NOMO-1 (cell line): ENCODE measurements at regions not wholly inside any gene's neighbourhood (a gene's known extent, or its start where the extent isn't known, plus 50 kb on each side); places are given as distances from the start of the nearest gene placed in this dataset.

ENCODE experiments used
- DNase-seq, 2 experiments: peaks; one replicate each; lab custom pipeline; 2025; ENCODE audit not compliant: unreplicated experiment in 2 of 2; lab: John Stamatoyannopoulos, UW

- no peak for DNase-seq
Measured at GRCh38 chr1:18535391-18536210, 54.9 kb downstream of the KLHDC7A start.

- no peak for DNase-seq
Measured at GRCh38 chr1:18536356-18536755, 55.6 kb downstream of the KLHDC7A start.

GRCh38 chr1:18536915-18537314 lies 56.2 kb downstream of the KLHDC7A start:
- DNase-seq: no peak

- no peak for DNase-seq
Measured at GRCh38 chr1:18537386-18538306, 56.9 kb downstream of the KLHDC7A start.

- DNase-seq: no peak
Measured at GRCh38 chr1:18539171-18539570, 58.4 kb downstream of the KLHDC7A start.

GRCh38 chr1:18540136-18540765 lies 59.5 kb downstream of the KLHDC7A start:
- DNase-seq: no peak

- no peak for DNase-seq
Measured at GRCh38 chr1:18541046-18541795, 60.5 kb downstream of the KLHDC7A start.

- no peak for DNase-seq
Measured at GRCh38 chr1:18542351-18542750, 61.6 kb downstream of the KLHDC7A start.

GRCh38 chr1:18546026-18546425 lies 65.3 kb downstream of the KLHDC7A start:
- no peak for DNase-seq

GRCh38 chr1:18547460-18547859 lies 66.7 kb downstream of the KLHDC7A start:
- no peak for DNase-seq

- DNase-seq: no peak
Measured at GRCh38 chr1:18548643-18549042, 67.9 kb downstream of the KLHDC7A start.

GRCh38 chr1:18549106-18549505 lies 68.4 kb downstream of the KLHDC7A start:
- DNase-seq: no peak

- no peak for DNase-seq
Measured at GRCh38 chr1:18549906-18550305, 69.2 kb downstream of the KLHDC7A start.

GRCh38 chr1:18552631-18553030 lies 71.9 kb downstream of the KLHDC7A start:
- no peak for DNase-seq

GRCh38 chr1:18553388-18553787 lies 72.7 kb downstream of the KLHDC7A start:
- DNase-seq: no peak

GRCh38 chr1:18554099-18554498 lies 73.4 kb downstream of the KLHDC7A start:
- no peak for DNase-seq

GRCh38 chr1:18554597-18554996 lies 73.9 kb downstream of the KLHDC7A start:
- DNase-seq: no peak

GRCh38 chr1:18555036-18555435 lies 74.3 kb downstream of the KLHDC7A start:
- DNase-seq: no peak

GRCh38 chr1:18556364-18556763 lies 74.3 kb upstream of the PAX7 start:
- no peak for DNase-seq

- DNase-seq: no peak
Measured at GRCh38 chr1:18557621-18558465, 72.8 kb upstream of the PAX7 start.
